MM.1S (cell line): ENCODE measurements at regions not wholly inside any gene's neighbourhood (a gene's known extent, or its start where the extent isn't known, plus 50 kb on each side); places are given as distances from the start of the nearest gene placed in this dataset.

Source experiments
- EZH2 ChIP-seq: fragments of 300-600 bp; sonication (generic); optimal IDR thresholded peaks from 2 replicates; pipeline ENCODE3; 2017; ENCODE audit warnings: low read depth, mild to moderate bottlenecking, antibody characterized with exemption, low read length, mixed read lengths
- TF ChIP-seq, protein P1 (sequence below): fragments of 300-600 bp; sonication (generic); IDR thresholded peaks from 2 replicates; pipeline ENCODE4 v1.5.1; 2016; ENCODE audit warnings: antibody characterized with exemption, low read length, mixed read lengths

DNA sequence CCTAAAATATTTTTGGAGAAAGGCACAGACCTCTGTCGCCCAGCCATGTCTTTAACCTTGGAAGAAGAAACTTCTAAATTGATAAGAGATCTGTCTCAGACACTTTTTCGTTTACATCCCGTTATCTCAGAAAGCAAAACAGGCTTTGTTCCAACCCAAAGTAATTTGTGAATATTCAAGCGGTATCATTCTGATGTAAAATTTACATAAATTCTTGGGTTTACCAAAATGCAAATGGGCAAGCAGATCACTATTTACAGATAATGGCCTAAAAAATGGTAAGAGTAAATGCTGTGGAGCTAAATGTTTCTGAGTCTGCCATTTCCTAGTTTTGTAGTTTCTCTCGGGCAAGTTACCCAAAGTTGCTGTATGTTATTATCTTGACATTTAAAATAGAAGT lies 101.9 kb upstream of the VPREB1 start:
- TF ChIP-seq, protein P1, sequence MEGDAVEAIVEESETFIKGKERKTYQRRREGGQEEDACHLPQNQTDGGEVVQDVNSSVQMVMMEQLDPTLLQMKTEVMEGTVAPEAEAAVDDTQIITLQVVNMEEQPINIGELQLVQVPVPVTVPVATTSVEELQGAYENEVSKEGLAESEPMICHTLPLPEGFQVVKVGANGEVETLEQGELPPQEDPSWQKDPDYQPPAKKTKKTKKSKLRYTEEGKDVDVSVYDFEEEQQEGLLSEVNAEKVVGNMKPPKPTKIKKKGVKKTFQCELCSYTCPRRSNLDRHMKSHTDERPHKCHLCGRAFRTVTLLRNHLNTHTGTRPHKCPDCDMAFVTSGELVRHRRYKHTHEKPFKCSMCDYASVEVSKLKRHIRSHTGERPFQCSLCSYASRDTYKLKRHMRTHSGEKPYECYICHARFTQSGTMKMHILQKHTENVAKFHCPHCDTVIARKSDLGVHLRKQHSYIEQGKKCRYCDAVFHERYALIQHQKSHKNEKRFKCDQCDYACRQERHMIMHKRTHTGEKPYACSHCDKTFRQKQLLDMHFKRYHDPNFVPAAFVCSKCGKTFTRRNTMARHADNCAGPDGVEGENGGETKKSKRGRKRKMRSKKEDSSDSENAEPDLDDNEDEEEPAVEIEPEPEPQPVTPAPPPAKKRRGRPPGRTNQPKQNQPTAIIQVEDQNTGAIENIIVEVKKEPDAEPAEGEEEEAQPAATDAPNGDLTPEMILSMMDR = no peak
- no peak for TF ChIP-seq EZH2
